ENCODE measurements at regions not wholly inside any gene's neighbourhood (a gene's known extent, or its start where the extent isn't known, plus 50 kb on each side); places are given as distances from the start of the nearest gene placed in this dataset.

DNA sequence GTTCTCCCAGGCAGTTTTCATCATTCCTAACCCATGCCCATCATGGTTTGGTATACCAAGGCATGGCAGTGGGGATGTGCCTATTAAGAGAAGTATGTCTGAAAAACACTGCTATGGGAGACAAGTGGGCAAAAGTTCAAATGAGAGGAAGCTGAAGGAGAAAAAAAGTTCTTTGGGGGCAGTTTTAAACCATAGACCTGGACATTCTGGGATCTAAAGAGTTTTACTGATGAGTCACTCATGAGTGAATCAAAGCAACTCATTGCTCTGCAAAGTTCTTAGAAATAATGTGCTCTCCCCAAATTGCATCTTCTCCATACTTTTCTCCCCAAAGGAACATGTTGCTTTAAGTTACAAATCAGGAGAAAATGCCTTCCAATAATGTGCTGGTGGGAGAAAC lies 256.9 kb upstream of the MTPN start:
- dilution Hi-C loops (cut with MboI; ENCODE audit: extremely low pct_ligation_motif_present, low sequenced_read_pairs) (no loop called here), intact Hi-C loops (cut with micrococcal nuclease) (no loop called here)
- no peaks in the 10 kb centered on the region for H3K79me2 ChIP-seq (ENCODE audit: control insufficient read depth, insufficient read depth, low read length)
- no peak overlapping the region for H3K4me2 ChIP-seq (ENCODE audit: insufficient read depth, low read length)
- peaks cover 2% of the 10 kb centered on the region for H3K9me3 ChIP-seq (replicated peaks; ENCODE audit: control insufficient read depth, insufficient read depth, low read length)
- BruUV-seq (replicated peaks) = no TSS peak
- H3K27me3 ChIP-seq (ENCODE audit: control insufficient read depth in 2 of 2, insufficient read depth in 2 of 2, low read length in 2 of 2) = no peaks in the 10 kb centered on the region
- no peak overlapping the region for H2AFZ ChIP-seq (ENCODE audit: low read depth, low read length)
- TF ChIP-seq MYC (IDR thresholded peaks at IDR 0.05; ENCODE audit: low read depth, low read length) (no peak), JUN (IDR thresholded peaks at IDR 0.05; ENCODE audit: borderline replicate concordance, insufficient read depth, insufficient read length, low read depth) (no peak), CTCF (IDR thresholded peaks at IDR 0.05; ENCODE audit: extremely low read depth in 1 of 2, insufficient read depth in 1 of 2, low read depth in 1 of 2, low read length in 2 of 2) (no peak), FOS (IDR thresholded peaks at IDR 0.05; ENCODE audit: borderline replicate concordance, insufficient read depth, low read length) (no peak), GATA2 (IDR thresholded peaks at IDR 0.05; ENCODE audit: insufficient read depth, insufficient read length, low read depth, low read length) (no peak), POLR2A (IDR thresholded peaks at IDR 0.05; ENCODE audit: low read depth, low read length) (no peak), POLR2AphosphoS5 (IDR thresholded peaks at IDR 0.05; ENCODE audit: insufficient read depth, low read depth, low read length) (no peak), EZH2 (IDR thresholded peaks at IDR 0.05; ENCODE audit: borderline replicate concordance, low read depth, low read length, severe bottlenecking) (no peak)
- TF ChIP-seq, protein P1, sequence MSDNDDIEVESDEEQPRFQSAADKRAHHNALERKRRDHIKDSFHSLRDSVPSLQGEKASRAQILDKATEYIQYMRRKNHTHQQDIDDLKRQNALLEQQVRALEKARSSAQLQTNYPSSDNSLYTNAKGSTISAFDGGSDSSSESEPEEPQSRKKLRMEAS (IDR thresholded peaks at IDR 0.05; ENCODE audit: insufficient read depth, insufficient read length) = no peak
- ChIA-PET CTCF (no interaction called here), POLR2A (no interaction called here)
- no peaks in the 10 kb centered on the region for H3K4me1 ChIP-seq (ENCODE audit: control insufficient read depth, extremely low read depth, insufficient read depth, low read length)
- no peaks in the 10 kb centered on the region for H4K20me1 ChIP-seq (replicated peaks; ENCODE audit: control insufficient read depth, extremely low read depth, insufficient read depth, low read length)
- no peaks in the 10 kb centered on the region for H3K9me1 ChIP-seq (replicated peaks; ENCODE audit: control insufficient read depth, extremely low read depth, insufficient read depth, low read length)
- no peak overlapping the region for H3K27ac ChIP-seq (ENCODE audit: insufficient read depth, low read depth, low read length)
- DNase-seq (ENCODE audit: low read depth, low spot score) (no peak), FAIRE-seq (no peak)
- H3K36me3 ChIP-seq (ENCODE audit: control insufficient read depth in 2 of 2, extremely low read depth in 1 of 2, insufficient read depth in 2 of 2, low read length in 2 of 2) = no peaks in the 10 kb centered on the region
- H3K4me3 ChIP-seq (replicated peaks in 1 of 3; ENCODE audit: insufficient read depth in 1 of 3, low read depth in 1 of 3, low read length in 3 of 3) = no peak overlapping the region
- H3K9ac ChIP-seq (replicated peaks; ENCODE audit: extremely low read depth, insufficient read depth, low read length) = no peak overlapping the region

All from endothelial cell of umbilical vein (primary cell).